HG03060 (cell line): ENCODE measurements at regions not wholly inside any gene's neighbourhood (a gene's known extent, or its start where the extent isn't known, plus 50 kb on each side); places are given as distances from the start of the nearest gene placed in this dataset.

ENCODE experiments used
- ATAC-seq: cut with Tn5 transposase; IDR thresholded peaks from one replicate; pipeline ENCODE4 v1.9.1; 2021; ENCODE audit warnings: low read depth, moderate number of reproducible peaks; ENCODE audit not compliant: unreplicated experiment

DNA sequence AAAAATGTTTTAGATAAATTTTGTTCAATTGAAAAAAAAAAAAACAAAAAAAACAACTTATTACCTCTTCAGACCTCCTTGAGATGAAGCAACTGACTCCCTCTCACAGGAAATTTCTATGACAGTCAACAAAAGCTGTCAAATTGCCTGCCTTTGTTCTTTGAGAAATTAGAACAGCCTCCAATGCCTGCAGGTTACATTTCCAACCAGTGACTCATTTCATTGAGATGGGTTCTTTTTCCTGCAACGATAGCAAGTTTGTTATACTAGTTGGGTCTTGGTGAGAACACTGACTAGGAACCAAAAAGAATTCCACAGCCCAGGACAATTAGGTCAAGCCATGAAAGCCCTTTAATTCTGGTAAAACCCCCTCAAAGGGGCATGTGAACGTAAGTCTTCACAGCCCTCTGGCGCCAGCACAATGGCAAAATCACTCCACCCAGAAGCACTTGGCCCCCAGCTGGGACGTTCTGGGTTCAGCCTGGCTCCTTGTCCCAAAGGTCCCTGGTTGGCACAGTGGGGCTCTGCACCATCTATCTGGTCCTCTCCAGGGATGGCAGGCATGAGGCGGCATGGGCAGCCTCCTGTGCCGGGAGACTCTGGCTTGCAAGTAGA lies 87.0 kb downstream of the SPP2 start:
- no peak for ATAC-seq

DNA sequence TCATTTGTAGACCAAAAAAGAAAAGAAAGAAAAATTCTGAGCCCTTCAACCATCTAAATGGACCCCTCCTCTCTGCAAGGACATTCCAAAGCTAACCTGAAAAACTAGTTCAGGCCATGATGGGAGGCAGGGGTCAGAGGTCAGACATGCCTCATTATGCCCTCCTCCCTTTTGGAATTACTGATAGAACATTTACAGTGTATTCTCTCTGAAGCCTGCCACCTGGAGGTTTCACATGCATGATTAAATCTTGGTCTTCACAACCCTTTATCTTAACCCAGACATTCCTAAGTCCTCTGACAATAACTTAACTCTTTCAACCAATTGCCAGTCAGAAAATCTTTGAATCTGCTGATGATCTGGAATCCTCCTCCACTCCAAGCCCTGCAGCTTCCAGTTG lies 86.0 kb downstream of the SPP2 start:
- ATAC-seq = no peak

DNA sequence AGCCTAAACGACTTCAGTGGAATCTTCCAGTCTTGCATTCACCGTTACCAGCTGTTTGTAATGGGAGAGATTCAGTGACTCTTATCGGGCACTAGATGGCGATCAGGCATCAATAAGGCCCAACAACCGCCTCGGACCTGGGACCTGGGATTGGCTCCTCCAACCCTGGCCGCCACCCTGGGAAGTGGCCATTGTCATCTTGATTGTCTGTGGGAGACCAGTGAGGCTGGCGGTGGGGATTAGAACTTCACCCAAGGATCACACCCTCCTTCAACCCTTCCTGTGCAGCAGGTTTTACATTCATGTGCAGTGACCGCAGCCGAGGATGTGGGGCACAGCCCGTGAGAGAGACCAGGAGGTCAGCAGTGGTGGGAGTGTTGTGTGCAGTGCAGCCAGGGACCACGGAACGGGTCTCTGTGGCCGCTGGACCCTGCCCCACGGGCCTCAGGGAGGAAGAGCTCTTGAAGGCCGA lies 85.3 kb downstream of the SPP2 start:
- ATAC-seq = no peak

DNA sequence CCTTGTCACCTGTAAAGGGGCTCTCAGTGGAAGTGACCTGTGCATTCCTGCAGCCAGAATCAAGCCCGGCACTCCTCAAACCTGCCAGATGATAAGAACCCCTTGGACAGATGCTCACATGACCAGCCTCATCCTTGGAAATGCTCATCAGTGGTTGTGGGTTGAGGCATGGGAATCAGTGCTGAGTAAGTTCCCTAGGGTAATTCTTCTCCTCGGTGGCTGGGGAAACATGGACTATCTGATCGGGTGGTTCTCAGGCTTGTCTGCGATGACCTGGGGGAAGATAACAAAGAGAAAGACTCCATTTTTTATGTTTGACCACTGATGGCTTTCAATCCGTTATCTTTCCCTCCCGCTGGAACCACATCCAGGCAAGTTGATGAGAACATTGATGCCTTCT lies 84.0 kb downstream of the SPP2 start:
- no peak for ATAC-seq

DNA sequence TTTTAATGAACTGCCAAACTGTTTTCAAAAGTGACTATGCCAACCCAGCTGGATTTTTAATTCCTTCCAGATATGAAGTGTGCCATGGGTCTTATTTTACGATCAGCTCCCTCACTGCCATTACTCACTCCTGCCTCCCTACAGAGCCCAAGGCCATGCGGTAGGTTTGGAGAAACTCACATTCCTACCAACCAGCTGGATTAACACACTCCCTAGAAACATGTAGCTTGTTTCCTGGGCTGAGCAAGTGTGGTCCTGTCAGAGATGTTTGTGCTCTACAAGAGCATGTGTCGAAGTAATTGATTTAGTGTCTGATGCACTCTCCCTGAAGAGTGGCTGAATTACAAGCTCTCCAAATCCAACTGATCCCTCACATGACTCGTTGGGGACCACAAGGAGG lies 82.5 kb downstream of the SPP2 start:
- ATAC-seq = no peak

DNA sequence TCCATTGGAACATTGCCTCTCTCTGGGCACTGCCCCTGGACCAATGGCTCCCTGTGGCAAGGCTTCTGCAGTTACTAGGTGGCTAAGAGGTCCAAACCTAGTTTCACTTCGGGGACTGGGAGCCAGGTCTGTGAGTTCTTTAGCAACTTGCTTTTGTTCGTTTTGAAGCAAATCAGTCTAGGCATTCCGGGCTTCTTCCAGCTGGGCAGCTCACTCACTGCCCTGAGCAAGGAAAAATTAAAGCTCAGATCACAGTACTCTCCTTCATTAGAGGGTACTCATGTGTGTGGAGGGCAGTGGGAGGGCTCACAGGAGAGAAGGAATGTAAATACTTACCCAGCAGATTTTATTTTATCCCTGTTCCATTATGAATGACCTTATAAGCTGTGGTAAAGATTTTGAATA lies 80.3 kb downstream of the SPP2 start:
- no peak for ATAC-seq

DNA sequence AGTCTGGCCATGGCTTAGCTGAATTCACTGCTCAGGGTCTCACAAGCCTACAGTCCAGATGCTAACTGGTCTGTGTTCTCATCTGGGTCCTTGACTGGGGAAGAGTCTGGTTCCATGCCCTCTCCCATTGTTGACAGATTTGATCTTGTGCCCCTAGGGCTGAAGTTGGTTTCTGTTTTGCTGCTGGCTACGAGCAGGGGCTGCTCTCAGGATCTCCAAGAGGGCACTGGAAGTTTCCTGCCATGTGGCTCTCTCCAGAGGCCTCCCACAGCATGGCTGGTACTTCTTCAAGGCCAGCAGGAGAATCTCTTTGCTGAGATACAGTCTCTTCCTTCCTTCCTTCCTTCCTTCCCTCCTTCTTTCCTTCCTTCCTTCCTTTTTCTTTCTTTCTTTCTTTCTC lies 78.1 kb downstream of the SPP2 start:
- no peak for ATAC-seq
